HG03159 (cell line): ENCODE measurements at regions not wholly inside any gene's neighbourhood (a gene's known extent, or its start where the extent isn't known, plus 50 kb on each side); places are given as distances from the start of the nearest gene placed in this dataset.

ENCODE experiments used
- ATAC-seq: cut with Tn5 transposase; IDR thresholded peaks from one replicate; pipeline ENCODE4 v1.9.1; 2021; ENCODE audit warnings: mild to moderate bottlenecking, moderate library complexity; ENCODE audit not compliant: unreplicated experiment

DNA sequence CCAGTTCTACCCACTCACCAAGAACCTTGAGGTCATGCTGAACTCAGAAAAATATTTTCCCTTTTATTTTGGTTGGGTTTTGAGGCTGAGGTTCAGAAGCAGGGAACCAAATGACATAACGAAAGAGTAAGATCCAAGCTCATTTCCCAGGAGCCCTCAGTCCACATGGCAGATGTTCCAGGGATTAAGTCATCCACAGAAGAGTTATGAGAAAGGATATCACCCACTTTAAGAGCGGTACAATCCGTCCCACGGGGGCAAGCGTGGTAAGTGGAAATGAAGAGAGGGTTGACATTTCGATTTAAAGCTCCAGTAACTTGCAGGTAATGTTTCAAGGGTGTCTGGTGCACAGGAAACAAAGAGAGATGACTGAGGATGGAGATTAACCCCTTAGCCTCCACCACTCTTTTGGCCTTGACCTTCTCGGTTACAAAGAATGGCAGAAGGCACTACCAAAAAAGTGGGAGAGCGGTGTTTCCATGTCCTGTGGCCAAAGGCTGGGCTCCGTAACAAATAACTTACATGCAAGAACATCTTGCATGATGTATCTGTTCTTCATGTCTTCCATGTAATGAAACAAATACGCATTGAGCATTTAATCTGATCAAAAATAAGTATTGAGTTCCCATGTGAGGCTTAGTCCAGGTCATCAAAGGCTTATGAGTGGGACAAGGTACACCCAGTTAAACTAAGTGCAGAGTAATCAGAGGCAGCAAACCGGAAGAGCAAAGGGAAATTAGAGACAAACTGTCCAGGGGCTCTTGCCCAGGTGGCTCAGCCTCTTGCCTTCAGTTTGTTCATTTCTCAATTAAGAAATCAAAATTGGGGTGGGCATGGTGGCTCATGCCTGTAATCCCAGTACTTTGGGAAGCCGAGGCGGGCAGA, 241.4 kb downstream of the TOMM20 start:
- no peak for ATAC-seq

DNA sequence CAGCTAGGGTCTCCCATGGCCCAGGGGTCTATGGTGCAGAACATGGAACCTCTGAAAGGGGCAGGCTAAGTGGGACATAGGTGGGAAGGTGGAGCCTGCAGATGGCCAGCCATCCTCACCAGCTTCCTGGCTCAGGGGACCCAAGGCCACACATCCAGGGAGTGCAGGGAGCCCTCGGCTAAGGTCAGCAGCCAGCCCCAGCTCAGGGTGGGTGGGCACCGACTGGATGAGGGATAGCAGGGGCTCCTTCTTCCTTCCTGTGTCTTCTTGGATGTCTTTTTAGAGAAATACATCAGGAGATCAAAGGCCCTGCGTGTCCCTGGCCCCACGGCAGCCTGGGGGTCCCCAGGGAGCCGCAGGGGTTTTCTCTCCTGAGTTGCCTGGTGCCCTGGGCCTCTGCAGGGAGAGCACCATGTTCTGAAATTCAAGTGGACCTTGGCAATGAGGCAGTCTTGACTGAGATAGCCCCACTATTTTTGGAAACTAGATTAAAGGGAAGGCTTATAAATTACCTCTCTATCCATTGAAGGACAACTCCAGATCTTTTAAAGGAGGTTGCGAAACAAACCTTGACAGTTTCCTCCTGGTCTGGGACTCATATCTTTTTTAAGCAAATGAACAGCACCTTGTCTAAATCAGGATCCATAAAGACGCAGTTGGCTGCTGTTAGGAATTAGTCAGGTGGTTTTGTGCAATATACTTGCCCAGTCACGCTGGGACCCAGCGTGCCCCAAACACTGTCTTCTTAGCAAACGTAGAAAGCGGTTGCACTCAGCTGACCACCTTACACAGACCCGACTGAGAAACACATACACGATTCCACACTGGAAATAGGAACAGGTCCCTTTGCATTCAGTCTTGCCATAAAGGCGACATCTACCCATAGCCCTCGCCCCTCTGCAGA, 242.3 kb downstream of the TOMM20 start:
- no peak for ATAC-seq

DNA sequence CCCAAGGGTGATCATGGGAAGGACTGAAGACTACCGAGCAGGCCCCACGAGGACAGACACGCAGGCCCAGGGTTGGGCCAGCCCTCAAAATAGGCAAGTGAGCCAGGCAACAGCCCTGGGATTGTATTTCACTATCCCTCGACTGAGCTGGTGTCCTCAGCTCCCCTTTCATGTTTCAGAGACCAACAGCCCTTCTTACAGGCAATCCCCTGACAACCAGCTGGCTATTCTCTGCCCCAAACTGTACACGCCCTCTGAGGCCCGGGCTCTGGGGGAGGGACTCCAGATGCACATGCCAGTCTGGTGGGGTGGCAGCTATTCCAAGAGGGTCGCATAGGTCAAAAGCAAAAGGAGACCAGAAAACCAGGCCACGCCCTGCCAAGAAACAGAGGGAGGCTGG, 243.0 kb downstream of the TOMM20 start:
- no peak for ATAC-seq

DNA sequence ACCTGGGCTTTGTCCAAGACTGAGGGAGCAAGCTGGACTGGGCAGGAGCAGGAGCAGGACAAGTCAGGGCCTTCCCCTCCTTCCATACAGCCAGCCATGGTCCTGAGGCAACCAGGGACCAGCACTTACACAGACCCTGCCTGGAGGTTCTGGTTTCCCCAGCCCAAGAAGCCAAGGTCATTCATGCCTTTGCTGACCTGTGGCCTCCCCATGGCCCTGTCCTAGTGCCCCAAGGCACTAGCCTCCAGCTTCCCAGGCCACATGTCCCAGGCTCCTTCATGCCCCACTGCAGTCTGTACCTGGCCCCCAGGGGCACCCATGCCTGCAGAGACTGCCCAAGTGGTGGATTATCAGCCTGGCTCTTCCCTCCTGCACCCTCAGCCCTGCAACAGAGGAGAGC, 243.9 kb downstream of the TOMM20 start:
- ATAC-seq: no peak

DNA sequence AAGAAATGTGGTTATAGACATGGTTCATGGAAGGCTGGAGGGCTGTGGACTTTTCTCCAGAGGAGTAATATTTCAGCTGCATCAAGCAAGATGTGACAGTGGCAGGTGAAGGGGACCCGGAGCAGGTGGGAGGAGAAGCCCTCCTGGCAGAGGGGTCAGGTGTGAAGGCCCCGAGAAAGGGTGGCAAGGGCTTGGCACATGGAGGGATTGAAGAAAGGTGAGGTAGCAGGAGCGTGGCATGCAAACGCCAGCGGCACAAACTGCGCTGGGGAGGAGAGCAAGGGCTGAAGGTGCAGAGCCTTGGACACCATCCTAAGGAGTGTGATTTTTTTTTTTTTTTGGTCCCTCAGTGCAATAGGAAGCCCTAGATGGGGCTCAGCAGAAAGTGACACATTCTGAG, 244.6 kb downstream of the TOMM20 start:
- no peak for ATAC-seq

DNA sequence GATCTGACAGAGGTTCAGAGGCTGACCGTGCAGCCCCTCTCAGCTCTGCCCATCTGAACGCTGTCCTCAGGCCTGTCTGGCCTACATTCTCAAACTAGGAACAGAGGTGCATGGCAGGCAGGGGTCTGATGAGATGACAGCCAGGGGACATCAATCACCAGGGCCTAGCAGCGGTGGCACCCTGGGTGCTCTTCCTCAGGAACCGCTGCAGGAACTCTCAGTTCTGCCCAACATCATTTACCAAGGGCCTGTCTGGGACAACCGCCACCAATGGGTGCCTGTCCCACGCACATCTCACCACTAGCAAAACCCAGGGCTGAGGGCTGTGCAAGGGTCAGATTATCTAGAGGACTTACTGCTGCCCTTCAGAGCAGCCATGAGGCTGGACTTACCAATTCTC, 245.7 kb downstream of the TOMM20 start:
- ATAC-seq: no peak

DNA sequence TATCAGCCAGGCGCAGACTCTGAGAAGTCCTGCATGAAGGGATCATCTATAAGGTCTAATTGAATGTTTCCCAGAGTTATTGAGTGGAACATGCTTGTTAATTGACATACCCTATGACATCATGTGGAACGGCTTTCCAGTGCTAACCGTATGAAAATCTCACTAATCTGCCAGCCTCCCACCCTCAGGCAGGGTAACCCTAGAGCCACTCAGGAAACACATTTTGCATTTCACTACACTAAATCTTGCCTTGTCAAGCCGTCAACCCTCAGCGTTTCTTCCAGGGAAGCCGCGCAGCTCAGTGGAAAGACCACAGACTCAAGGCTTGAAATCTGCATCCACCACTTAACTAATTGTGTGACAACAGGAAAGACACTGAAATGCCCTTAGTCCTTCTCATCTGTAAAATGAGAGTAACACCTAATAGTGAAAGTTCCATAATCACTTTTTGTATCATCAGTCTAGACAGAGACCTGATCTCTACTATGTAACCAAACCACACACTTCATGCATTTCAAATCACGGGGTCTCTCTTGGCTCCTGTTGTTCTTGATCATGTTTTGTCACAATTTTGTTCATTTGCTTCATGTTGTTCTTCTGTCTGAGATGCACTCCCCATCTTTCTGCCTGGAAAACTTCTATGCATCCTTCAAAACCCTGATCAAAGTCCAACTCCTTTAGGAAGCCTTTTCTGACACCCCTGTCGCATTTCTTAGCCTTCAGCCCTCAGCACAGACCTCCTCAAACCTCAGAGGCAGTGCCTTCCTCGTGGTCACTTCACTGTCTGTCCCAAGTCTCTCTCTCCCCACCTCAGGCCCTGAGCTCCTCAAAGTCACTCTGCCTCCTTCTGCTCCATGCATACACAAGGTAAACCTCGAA, 246.5 kb downstream of the TOMM20 start:
- ATAC-seq: peak; percentile 82

DNA sequence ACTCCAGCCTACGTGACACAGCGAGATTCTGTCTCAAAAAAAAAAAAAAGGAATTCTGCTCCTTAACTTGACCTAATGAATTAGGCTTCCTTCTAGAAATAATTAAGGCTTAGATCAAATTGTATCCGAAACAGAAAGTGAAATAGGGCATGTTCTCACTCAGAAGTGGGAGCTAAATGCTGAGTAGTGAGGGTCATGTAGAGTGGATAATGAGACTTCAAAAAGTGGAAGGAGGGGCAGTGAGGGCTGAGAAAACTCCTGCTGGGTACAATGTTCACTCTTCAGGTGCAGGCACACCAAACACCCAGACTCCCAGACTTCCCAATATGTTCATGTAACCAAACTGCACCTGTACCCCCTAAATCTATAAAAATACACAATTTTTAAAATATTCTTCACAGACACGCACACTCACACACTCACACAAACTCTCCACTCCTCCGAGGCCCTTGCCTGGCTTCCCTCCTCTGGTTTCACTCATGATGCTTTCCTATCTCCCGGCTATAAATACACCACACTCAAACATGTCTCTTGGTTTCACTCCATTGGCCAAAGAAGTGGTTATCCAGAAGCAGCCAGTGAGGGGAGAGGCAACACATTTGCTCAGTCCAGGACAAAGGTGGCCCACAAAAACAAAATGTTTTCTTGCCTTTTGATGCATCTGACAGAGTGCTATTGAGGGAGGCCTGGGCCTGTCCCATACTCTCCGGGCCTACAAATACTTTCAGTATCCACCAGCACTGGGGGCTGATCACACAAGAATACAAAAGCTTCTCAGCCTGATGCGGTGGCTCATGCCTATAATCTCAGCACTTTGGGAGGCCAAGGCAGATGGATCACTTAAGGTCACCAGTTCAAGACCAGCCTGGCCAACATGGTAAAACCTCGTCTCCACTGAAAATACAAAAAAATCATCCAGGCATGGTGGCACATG, 249.2 kb downstream of the TOMM20 start:
- no peak for ATAC-seq

DNA sequence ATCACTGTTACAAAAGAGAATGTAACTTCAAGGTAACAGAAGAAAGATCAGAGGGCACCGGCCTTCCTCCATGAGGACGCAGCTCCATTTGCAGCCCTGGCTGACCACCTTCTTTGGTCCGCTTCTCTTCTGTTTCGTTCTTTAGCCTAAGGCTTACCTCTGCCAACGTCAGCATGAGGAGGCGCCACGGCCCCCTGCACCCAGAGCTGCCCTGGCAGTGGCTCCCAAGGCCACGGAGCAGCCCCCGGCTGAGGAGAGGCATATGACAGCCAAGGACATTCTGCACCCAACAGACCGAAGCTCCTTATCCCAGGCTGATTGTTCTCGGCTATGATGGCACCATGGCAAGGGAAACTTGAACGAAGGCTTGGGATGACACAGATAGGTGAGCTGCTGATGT, 250.3 kb downstream of the TOMM20 start:
- no peak for ATAC-seq

DNA sequence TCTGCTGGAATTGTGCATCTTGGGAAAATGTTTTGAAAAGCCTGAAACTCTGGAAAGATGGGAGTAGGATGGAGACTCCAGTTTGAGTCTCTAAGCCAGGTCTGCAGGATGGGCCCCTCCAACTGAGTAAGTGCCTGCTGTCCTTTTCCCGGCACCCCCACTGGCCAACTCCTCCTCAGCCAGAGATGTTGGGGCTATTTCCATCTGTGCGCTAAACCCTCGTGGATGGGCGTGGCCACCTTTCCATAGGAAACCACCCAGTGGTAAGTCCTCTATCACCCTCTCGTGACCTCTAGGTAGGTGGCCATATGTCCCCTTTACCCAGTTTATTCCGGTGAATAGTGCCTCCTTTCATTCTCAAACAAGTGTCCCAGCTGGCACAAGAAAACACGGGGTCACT, 250.9 kb downstream of the TOMM20 start:
- ATAC-seq: no peak

DNA sequence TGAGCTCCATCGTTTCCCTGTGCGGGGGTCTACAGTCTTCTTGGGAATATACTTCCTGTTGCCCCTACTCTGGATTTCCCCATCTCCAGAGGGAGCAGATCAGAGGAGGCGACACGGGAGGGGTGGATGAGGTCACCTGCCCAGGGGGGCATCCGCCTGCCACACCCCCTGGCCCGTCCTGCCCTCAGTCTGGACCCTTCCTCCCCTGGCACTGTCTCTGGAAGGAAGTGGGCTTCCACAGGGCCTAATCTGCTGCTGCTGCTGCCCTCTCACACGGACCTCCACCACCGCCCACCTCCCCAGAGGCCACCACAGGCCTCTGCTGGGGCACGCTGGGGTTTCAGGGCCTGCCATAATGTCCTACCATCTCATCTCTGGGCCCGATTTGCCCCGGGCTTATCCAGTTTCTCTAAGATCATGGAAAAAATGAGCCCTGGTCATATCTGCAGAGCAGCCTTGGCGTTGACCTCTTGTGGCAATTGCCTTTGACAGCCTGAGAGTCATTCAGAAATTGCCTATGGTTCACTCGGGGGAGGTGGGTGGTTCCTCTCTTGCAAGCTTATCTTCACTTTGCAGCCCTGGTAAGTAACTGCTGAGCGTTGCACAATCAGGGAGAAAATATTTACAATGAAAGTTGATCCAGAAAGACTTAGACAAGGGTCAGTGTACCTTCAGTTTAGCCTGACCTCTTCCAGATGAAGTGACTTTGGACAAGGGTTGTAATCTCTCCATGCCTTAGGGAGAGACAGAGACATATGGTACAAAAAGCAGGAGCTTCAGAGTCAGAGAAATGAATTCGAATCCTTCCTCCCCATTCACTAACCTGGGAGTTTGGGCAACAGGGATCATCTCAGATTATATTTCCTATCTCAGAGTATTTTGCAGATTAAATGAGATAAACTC, 252.4 kb downstream of the TOMM20 start:
- no peak for ATAC-seq

DNA sequence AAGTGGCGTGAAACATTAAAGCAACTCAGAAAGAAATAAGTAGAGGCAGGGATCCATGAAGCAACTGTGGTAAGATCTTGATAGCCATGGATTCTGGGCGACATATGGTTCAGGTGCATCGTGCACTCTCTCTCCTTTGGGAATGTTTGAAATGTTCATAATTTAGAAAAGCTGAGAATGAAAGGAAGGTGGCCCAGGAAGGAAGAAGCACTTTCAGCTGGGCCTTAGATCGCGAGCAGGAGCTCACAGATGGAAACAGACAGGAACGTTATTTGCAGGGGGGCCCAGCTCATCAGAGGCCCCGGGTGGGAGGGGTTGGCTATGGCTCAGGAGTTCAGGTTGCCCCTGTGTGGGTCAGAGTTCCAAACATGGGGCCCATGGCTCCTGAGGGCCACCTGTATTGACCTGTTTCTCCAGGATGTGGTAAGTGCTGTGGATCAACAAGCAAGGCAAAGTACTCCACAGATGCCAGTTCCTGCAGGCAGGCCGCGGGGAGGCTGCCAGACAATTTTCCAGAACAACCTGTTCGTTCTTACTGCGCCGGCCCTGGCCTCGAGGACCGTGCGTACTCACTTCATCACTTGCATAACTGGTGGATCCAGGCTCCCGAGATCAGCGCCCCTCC, 253.2 kb downstream of the TOMM20 start:
- no peak for ATAC-seq

DNA sequence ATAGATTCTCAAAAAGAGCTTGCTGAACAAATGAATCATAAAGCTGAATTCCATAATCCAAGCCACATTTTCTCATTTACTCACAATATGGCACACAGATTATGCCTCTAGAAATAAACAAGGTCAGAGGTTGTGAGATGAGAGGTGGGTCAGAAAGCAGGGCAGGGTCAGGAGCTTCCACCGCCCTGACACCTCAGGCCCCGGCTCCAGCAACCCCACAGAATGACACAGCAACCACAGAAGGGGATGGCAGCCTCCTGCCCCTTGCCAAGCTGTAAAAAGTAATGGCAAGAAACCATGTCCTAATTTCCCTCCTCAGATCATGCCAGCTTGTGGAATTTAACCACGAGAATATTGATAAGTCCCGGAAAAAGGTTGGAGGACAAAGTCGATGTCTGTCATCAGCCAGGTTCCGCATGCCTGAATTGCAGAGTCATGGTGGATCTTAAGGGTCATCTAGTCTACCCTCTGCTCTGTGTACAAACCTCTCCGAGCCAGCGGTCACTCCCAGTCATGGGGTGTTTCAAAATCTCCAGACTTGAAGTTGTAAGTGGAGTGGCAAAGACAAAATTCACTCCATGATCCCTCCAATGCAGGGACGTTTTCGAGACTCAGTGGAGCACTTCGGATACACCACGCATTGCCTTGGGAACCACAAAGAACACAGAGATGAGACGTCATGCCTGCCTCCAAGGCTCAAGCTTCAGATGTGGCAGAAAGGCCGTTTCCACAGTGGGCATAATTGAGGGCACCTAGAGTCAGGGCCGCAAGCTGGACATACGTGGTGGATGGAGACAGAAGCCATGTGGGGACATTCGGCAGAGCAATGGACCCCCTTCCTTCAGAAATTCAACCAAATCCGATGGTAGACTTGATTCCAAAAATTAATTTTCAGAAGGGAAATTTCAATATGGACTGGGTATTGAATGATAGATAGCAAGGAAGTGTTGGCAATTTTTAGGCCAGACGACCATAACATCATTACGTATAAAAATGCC, 254.0 kb downstream of the TOMM20 start:
- ATAC-seq: no peak

DNA sequence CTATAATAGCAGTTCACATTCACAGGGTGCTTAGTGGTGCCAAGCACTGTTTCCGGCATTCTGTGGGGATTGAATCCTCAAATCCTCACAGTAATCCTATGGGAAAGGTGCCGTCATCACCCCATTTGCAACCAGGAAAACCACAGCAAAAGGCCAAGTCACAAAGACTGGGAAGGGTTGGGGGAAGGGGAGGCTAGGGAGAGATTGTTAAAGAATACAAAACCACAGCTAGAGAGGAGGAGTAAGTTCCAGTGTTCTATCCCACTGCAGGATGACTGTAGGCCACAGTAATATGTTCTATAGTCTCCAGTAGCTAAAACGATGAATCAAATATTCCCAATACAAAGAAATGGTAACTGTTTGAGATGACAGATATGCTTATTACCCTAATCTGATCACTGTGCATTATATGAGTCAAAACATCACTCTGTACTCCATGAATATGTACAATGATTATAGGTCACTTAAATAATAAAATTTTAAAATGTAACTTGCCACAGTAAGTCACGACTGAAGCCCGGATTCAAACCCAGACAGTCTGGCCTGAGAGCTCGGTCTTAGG, 256.8 kb downstream of the TOMM20 start:
- no peak for ATAC-seq

DNA sequence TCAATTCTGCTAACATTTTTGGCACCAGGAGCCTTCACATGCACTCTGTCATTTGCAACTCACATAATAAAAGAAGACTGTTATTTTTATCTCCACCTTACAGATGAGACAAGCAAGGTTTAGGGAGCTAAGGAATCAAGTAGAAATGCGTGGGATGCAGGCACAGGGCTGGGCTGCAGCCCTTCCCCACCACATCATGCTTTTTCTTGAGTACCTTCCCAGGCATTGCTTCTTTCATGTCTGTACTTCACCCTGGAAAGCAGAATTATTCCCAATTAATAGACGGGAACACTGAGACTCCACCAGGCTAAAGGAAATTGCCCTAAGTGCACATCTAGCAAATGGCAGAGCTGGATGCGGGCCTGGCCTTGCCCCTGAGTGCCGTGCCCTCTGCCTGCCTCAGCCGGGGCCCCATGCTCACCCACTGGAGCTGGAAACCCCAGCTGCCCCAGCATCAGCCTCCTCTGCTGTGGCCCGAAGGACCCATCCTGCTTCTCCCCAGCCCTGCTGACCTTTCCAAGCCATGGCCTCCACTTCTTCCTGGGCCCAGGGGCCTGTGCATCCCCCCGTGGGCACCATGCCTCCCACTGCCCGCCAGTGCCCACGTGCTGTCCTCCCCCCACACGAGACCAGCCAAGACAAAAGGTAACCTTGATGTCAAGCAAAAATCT, 257.5 kb downstream of the TOMM20 start:
- no peak for ATAC-seq
